ENCODE measurements at regions not wholly inside any gene's neighbourhood (a gene's known extent, or its start where the extent isn't known, plus 50 kb on each side); places are given as distances from the start of the nearest gene placed in this dataset.

DNA sequence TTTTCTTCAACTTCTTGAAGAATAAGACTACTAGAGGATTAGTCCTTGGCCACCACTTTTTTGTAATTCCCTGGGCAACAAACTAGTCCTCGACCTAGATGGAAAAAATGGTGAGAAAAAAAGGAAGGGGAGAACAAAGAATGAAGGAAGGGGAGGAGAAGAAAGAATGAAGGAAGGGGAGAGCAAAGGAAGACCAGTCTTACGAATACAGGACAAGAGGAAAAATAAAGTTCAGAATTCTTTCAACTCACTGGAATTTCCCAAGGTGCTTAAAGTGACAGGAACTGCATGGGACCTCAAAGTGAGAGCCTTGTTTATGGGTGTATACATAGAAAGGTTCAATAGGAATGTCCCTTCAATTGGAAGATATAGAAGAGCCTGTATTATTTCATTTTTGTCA lies 509.3 kb upstream of the JARID2 start:
- Mint-ChIP-seq H3K27me3 (ENCODE audit: insufficient read depth, unreplicated experiment) (no peaks in the 10 kb centered on the region), H3K36me3 (ENCODE audit: insufficient read depth, unreplicated experiment) (no peaks in the 10 kb centered on the region)
- BruUV-seq (replicated peaks), result no TSS peak

DNA sequence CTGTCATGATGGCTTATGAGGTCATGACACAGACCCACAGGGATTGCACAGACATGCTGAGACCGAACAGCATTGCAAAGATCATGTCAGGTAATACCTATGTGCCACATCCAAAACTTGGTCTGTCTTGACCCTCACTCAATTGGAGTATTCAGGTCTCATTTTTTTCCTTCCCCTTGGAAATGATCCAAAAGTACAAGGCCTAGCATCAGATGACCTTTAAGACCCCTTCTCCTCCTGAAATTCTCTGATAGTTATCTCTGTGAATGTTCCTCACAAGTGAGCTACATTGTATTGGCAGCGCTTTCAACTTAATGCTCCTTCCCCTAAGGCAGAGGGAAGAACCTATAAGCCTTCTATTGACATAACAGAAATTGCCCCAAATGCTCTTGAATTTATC lies 507.4 kb upstream of the JARID2 start:
- peaks cover 19% of the 10 kb centered on the region for H3K9me3 Mint-ChIP-seq (ENCODE audit: unreplicated experiment)

More for the DNA sequence above, 509.3 kb upstream of the JARID2 start:
- peaks cover 26% of the 10 kb centered on the region for H3K4me1 ChIP-seq
- ChIA-PET POLR2A (no interaction called here), CTCF (no interaction called here)
- no peak for DNase-seq
- no peaks in the 10 kb centered on the region for H3K9me3 ChIP-seq
- intact Hi-C loops (cut with micrococcal nuclease; ENCODE audit: unreplicated experiment), result no loop called here
- no peaks in the 10 kb centered on the region for H3K27me3 ChIP-seq (replicated peaks; ENCODE audit: control insufficient read depth, insufficient read depth, low read length)
- H3K27ac Mint-ChIP-seq (ENCODE audit: unreplicated experiment), result no peak overlapping the region
- H3K4me1 Mint-ChIP-seq (ENCODE audit: low read depth, unreplicated experiment), result peaks cover 19% of the 10 kb centered on the region
- peaks cover 13% of the 10 kb centered on the region for H3K9me3 Mint-ChIP-seq (ENCODE audit: unreplicated experiment)
- H3K4me3 Mint-ChIP-seq (ENCODE audit: unreplicated experiment), result no peak overlapping the region
- TF ChIP-seq, protein P1, sequence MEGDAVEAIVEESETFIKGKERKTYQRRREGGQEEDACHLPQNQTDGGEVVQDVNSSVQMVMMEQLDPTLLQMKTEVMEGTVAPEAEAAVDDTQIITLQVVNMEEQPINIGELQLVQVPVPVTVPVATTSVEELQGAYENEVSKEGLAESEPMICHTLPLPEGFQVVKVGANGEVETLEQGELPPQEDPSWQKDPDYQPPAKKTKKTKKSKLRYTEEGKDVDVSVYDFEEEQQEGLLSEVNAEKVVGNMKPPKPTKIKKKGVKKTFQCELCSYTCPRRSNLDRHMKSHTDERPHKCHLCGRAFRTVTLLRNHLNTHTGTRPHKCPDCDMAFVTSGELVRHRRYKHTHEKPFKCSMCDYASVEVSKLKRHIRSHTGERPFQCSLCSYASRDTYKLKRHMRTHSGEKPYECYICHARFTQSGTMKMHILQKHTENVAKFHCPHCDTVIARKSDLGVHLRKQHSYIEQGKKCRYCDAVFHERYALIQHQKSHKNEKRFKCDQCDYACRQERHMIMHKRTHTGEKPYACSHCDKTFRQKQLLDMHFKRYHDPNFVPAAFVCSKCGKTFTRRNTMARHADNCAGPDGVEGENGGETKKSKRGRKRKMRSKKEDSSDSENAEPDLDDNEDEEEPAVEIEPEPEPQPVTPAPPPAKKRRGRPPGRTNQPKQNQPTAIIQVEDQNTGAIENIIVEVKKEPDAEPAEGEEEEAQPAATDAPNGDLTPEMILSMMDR (IDR thresholded peaks at IDR 0.05; ENCODE audit: insufficient read depth in 1 of 2, low read depth in 1 of 2, low read length in 1 of 2, severe bottlenecking in 1 of 2, unreplicated experiment in 1 of 2), result no peak
- no peaks in the 10 kb centered on the region for H3K36me3 ChIP-seq (ENCODE audit: control insufficient read depth, insufficient read depth, low read length)
- H3K4me3 ChIP-seq (ENCODE audit: low read depth, low read length), result no peak overlapping the region

DNA sequence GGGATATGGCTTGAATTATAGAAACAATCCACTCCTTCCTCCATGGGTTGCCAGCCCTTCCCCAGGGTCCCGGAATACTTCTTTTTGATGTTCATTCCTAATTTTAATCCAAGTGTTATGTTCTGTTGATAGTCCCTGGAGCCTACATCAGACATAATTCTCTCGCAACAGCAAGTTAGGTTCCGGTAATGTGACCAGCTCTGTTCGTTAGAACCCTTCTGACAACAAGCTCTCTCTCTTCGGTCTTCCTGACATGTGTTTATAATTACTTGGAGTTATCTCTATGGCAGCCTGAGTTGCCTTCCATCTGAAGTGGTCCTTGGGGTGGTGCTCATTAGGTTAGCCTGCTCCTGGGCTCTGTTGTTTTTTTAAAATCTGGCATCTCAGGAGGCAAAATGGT lies 506.9 kb upstream of the JARID2 start:
- H3K9me3 ChIP-seq, result no peaks in the 10 kb centered on the region
- no peaks in the 10 kb centered on the region for H3K27me3 ChIP-seq (replicated peaks; ENCODE audit: control insufficient read depth, insufficient read depth, low read length)
- Mint-ChIP-seq H3K9me3 (ENCODE audit: unreplicated experiment) (peaks cover 23% of the 10 kb centered on the region), H3K4me1 (ENCODE audit: low read depth, unreplicated experiment) (peaks cover 2% of the 10 kb centered on the region), H3K27ac (ENCODE audit: unreplicated experiment) (no peak overlapping the region), H3K4me3 (ENCODE audit: unreplicated experiment) (no peak overlapping the region), H3K36me3 (ENCODE audit: insufficient read depth, unreplicated experiment) (no peaks in the 10 kb centered on the region), H3K27me3 (ENCODE audit: insufficient read depth, unreplicated experiment) (no peaks in the 10 kb centered on the region)
- no peaks in the 10 kb centered on the region for H3K36me3 ChIP-seq (ENCODE audit: control insufficient read depth, insufficient read depth, low read length)
- TF ChIP-seq, protein P1 (IDR thresholded peaks at IDR 0.05; ENCODE audit: insufficient read depth in 1 of 2, low read depth in 1 of 2, low read length in 1 of 2, severe bottlenecking in 1 of 2, unreplicated experiment in 1 of 2), result no peak
- ChIA-PET CTCF (no interaction called here), POLR2A (no interaction called here)
- intact Hi-C loops (cut with micrococcal nuclease; ENCODE audit: unreplicated experiment), result no loop called here
- H3K4me1 ChIP-seq, result peaks cover 3% of the 10 kb centered on the region; the same call in 1 of the 2 replicates
- no TSS peak for BruUV-seq (replicated peaks)
- no peak overlapping the region for H3K4me3 ChIP-seq (ENCODE audit: low read depth, low read length)
- no peak for DNase-seq

More for the DNA sequence above, 507.4 kb upstream of the JARID2 start:
- Mint-ChIP-seq H3K27ac (ENCODE audit: unreplicated experiment) (no peak overlapping the region), H3K36me3 (ENCODE audit: insufficient read depth, unreplicated experiment) (no peaks in the 10 kb centered on the region), H3K27me3 (ENCODE audit: insufficient read depth, unreplicated experiment) (no peaks in the 10 kb centered on the region), H3K4me3 (ENCODE audit: unreplicated experiment) (no peak overlapping the region), H3K4me1 (ENCODE audit: low read depth, unreplicated experiment) (peaks cover 2% of the 10 kb centered on the region)
- Histone ChIP-seq H3K9me3 (no peaks in the 10 kb centered on the region), H3K36me3 (ENCODE audit: control insufficient read depth, insufficient read depth, low read length) (no peaks in the 10 kb centered on the region), H3K4me3 (ENCODE audit: low read depth, low read length) (no peak overlapping the region), H3K4me1 (peaks cover 7% of the 10 kb centered on the region), H3K27me3 (replicated peaks; ENCODE audit: control insufficient read depth, insufficient read depth, low read length) (no peaks in the 10 kb centered on the region)
- no peak for DNase-seq
- intact Hi-C loops (cut with micrococcal nuclease; ENCODE audit: unreplicated experiment), result no loop called here
- TF ChIP-seq, protein P1 (IDR thresholded peaks at IDR 0.05; ENCODE audit: insufficient read depth in 1 of 2, low read depth in 1 of 2, low read length in 1 of 2, severe bottlenecking in 1 of 2, unreplicated experiment in 1 of 2), result no peak
- POLR2A ChIA-PET, result no interaction called here
- CTCF ChIA-PET, result no interaction called here
- no TSS peak for BruUV-seq (replicated peaks)

Measured in Caco-2 (cell line).